HepG2 (cell line): ENCODE measurements at regions not wholly inside any gene's neighbourhood (a gene's known extent, or its start where the extent isn't known, plus 50 kb on each side); places are given as distances from the start of the nearest gene placed in this dataset.

Experiments used
- ATAC-seq: fragments of 200-7000 bp; cut with Tn5 transposase; 3 replicates; pipeline ENCODE4 v1.9.1; 2020; ENCODE audit warnings: mild to moderate bottlenecking, moderate library complexity
- BruUV-seq: library from RNA; stranded (reverse); fragments of 400-500 nt; replicated peaks from 2 replicates; lab custom pipeline; 2021; lab: Mats Ljungman, UMichigan
- CTCF ChIA-PET: fragments of 300-600 bp; formaldehyde crosslinking; extraction: SDS; loops from one replicate; lab custom pipeline; 2021; ENCODE audit warnings: low total read pairs, inconsistent platforms, low intra/inter-chr PET ratio; lab: Yijun Ruan, JAX
- POLR2A ChIA-PET: fragments of 350-600 bp; sonication (Branson Sonifier 250); formaldehyde crosslinking; loops from one replicate; lab custom pipeline; 2020; ENCODE audit warnings: antibody characterized with exemption, inconsistent platforms; lab: Yijun Ruan, JAX
- DNase-seq: peaks from one replicate; pipeline ENCODE4 v3.0.0-alpha.2; 2015; ENCODE audit warnings: low spot score
- FAIRE-seq: peaks from 3 replicates; lab custom pipeline; 2011; peaks lifted over from hg19 to GRCh38; lab: Jason Lieb, UNC
- H2AFZ ChIP-seq: one replicate; pipeline ENCODE4 v1.6.1; 2011; ENCODE audit warnings: low read length, inconsistent platforms
- H3K27ac ChIP-seq: fragments of 300-600 bp; 3 replicates; pipeline ENCODE4 v1.8.0; 2011; ENCODE audit warnings: mixed run types, mild to moderate bottlenecking, mixed read lengths, low read length, inconsistent platforms; ENCODE audit not compliant: insufficient read depth; ENCODE audit errors: extremely low read length
- H3K27me3 ChIP-seq, 2 experiments: fragments of 200-600 bp in 1 of 2; 2 replicates in 1 of 2; 3 replicates in 1 of 2; pipeline versions ENCODE4 v1.6.0 to v1.8.0; 2011; ENCODE audit warnings: low read length in 2 of 2, mild to moderate bottlenecking in 2 of 2, moderate library complexity in 2 of 2, inconsistent platforms in 1 of 2; ENCODE audit not compliant: insufficient read depth in 2 of 2, control insufficient read depth in 1 of 2
- H3K36me3 ChIP-seq, 2 experiments: fragments of 200-600 bp in 1 of 2; replicated peaks in 1 of 2; 2 replicates in 1 of 2; 3 replicates in 1 of 2; pipeline versions ENCODE4 v1.5.1 to v1.8.0; 2011; ENCODE audit warnings: low read length in 2 of 2, inconsistent platforms in 1 of 2; ENCODE audit not compliant: insufficient read depth in 2 of 2, control insufficient read depth in 1 of 2
- H3K4me1 ChIP-seq: 2 replicates; pipeline ENCODE4 v1.5.1; 2012; ENCODE audit warnings: low read length, inconsistent platforms; ENCODE audit not compliant: insufficient read depth
- H3K4me2 ChIP-seq: 2 replicates; pipeline ENCODE4 v1.6.0; 2011; ENCODE audit warnings: low read depth, low read length, inconsistent platforms
- H3K4me3 ChIP-seq, 3 experiments: fragments of 200-600 bp in 1 of 3; sonication (generic), shearing (Covaris generic) in 1 of 3; replicated peaks in 1 of 3; 2 replicates each; pipeline ENCODE4 v1.5.1; 2011 to 2016; ENCODE audit warnings: low read length in 3 of 3, inconsistent platforms in 2 of 3, low read depth in 2 of 3, mild to moderate bottlenecking in 2 of 3, control low read depth in 1 of 3, mixed read lengths in 1 of 3; ENCODE audit not compliant: insufficient read depth in 1 of 3
- H3K79me2 ChIP-seq: one replicate; pipeline ENCODE4 v1.6.1; 2011; ENCODE audit warnings: low read length, inconsistent platforms; ENCODE audit not compliant: insufficient read depth
- H3K9ac ChIP-seq: 2 replicates; pipeline ENCODE4 v1.6.0; 2011; ENCODE audit warnings: mild to moderate bottlenecking, low read depth, low read length, inconsistent platforms; ENCODE audit not compliant: insufficient read depth
- H3K9me3 ChIP-seq: 2 replicates; pipeline ENCODE4 v1.5.1; 2012; ENCODE audit warnings: mild to moderate bottlenecking, low read length
- H4K20me1 ChIP-seq: 2 replicates; pipeline ENCODE4 v1.6.0; 2011; ENCODE audit warnings: inconsistent platforms, mild to moderate bottlenecking, low read length, moderate library complexity; ENCODE audit not compliant: insufficient read depth
- AKAP8 ChIP-seq: sonication (generic); formaldehyde crosslinking; IDR thresholded peaks from 2 replicates; pipeline ENCODE4 v1.5.1; 2020; ENCODE audit warnings: mild to moderate bottlenecking, missing genetic modification reagents
- CTCF ChIP-seq: sonication (generic); formaldehyde crosslinking; IDR thresholded peaks from 2 replicates; pipeline ENCODE4 v1.5.0; 2020; ENCODE audit warnings: mild to moderate bottlenecking, missing genetic modification reagents, moderate library complexity
- GPN1 ChIP-seq: sonication (generic); formaldehyde crosslinking; IDR thresholded peaks from 2 replicates; pipeline ENCODE4 v1.5.1; 2020; ENCODE audit warnings: missing genetic modification reagents, borderline replicate concordance
- ISX ChIP-seq: sonication (generic); formaldehyde crosslinking; conservative IDR thresholded peaks from 2 replicates; pipeline ENCODE4 v1.5.0; 2020; ENCODE audit warnings: missing genetic modification reagents
- NFYB ChIP-seq: sonication (generic); formaldehyde crosslinking; IDR thresholded peaks from 2 replicates; pipeline ENCODE4 v1.4.0; 2020; ENCODE audit warnings: missing genetic modification reagents
- SATB2 ChIP-seq: sonication (generic); formaldehyde crosslinking; IDR thresholded peaks from 2 replicates; pipeline ENCODE4 v1.5.0; 2020; ENCODE audit warnings: missing genetic modification reagents
- TGIF2 ChIP-seq: IDR thresholded peaks from 2 replicates; pipeline ENCODE4 v1.6.1; 2016; ENCODE audit warnings: control low read depth, missing compliant biosample characterization
- ZNF337 ChIP-seq: sonication (generic); formaldehyde crosslinking; IDR thresholded peaks from 2 replicates; pipeline ENCODE4 v1.5.1; 2020; ENCODE audit warnings: missing genetic modification reagents, low read depth, mild to moderate bottlenecking, borderline replicate concordance
- ZNF629 ChIP-seq: sonication (generic); formaldehyde crosslinking; conservative IDR thresholded peaks from 2 replicates; pipeline ENCODE4 v1.5.0; 2020; ENCODE audit warnings: missing genetic modification reagents
- ZNF746 ChIP-seq: sonication (generic); formaldehyde crosslinking; IDR thresholded peaks from 2 replicates; pipeline ENCODE4 v1.8.0; 2022; ENCODE audit warnings: mild to moderate bottlenecking, missing genetic modification reagents
- ZNF773 ChIP-seq: sonication (generic); formaldehyde crosslinking; IDR thresholded peaks from 2 replicates; pipeline ENCODE4 v1.4.0; 2020; ENCODE audit warnings: missing genetic modification reagents, borderline replicate concordance
- ZNF878 ChIP-seq: sonication (generic); formaldehyde crosslinking; IDR thresholded peaks from 2 replicates; pipeline ENCODE4 v1.8.1; 2023; ENCODE audit warnings: mild to moderate bottlenecking, missing genetic modification reagents, moderate library complexity
- WGBS: methylation state at CpG from one replicate; pipeline ENCODE4 v1.1.6; 2017; ENCODE audit warnings: low lambda C conversion rate; 5-methylcytosine and 5-hydroxymethylcytosine counted together
- in situ Hi-C: cut with HindIII; loops from 2 replicates; pipeline ENCODE4 v1.10.0; 2017; ENCODE audit warnings: low pct_unique_long_range_greater_than_20kb; ENCODE audit not compliant: extremely low pct_ligation_motif_present
- intact Hi-C: fragments of 100-400 bp; cut with micrococcal nuclease; formaldehyde crosslinking; loops from one replicate; pipeline ENCODE4 v1.10.0; 2022; ENCODE audit not compliant: unreplicated experiment
- TF ChIP-seq, protein P1 (sequence below): sonication (generic); formaldehyde crosslinking; IDR thresholded peaks from 2 replicates; pipeline ENCODE4 v1.5.0; 2020; ENCODE audit warnings: missing genetic modification reagents
- TF ChIP-seq, protein P2 (sequence below), 2 experiments: sonication (generic) in 1 of 2; formaldehyde crosslinking in 1 of 2; IDR thresholded peaks; 2 replicates each; pipeline versions ENCODE4 v1.5.1 to v1.6.1; 2011 to 2020; ENCODE audit warnings: borderline replicate concordance in 1 of 2, low read depth in 1 of 2, low read length in 1 of 2, mild to moderate bottlenecking in 1 of 2, missing genetic modification reagents in 1 of 2, moderate library complexity in 1 of 2
- TF ChIP-seq, protein P3 (sequence below): IDR thresholded peaks from 2 replicates; pipeline ENCODE4 v1.6.1; 2016; ENCODE audit warnings: low read depth, control low read depth
- TF ChIP-seq, protein P4 (sequence below): sonication (generic); formaldehyde crosslinking; IDR thresholded peaks from 2 replicates; pipeline ENCODE4 v1.4.0; 2020; ENCODE audit warnings: mild to moderate bottlenecking, missing genetic modification reagents

GRCh38 chr10:3656214-3656613 lies 128.8 kb downstream of the KLF6 start (continued):
- TF ChIP-seq, protein P1, sequence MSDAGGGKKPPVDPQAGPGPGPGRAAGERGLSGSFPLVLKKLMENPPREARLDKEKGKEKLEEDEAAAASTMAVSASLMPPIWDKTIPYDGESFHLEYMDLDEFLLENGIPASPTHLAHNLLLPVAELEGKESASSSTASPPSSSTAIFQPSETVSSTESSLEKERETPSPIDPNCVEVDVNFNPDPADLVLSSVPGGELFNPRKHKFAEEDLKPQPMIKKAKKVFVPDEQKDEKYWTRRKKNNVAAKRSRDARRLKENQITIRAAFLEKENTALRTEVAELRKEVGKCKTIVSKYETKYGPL (CRISPR knock-in tag), result no peak
- TF ChIP-seq, protein P2, sequence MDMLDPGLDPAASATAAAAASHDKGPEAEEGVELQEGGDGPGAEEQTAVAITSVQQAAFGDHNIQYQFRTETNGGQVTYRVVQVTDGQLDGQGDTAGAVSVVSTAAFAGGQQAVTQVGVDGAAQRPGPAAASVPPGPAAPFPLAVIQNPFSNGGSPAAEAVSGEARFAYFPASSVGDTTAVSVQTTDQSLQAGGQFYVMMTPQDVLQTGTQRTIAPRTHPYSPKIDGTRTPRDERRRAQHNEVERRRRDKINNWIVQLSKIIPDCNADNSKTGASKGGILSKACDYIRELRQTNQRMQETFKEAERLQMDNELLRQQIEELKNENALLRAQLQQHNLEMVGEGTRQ (IDR thresholded peaks at IDR 0.05; ENCODE audit: low read depth, low read length), result no peak
- TF ChIP-seq, protein P2 (CRISPR knock-in tag; IDR thresholded peaks at IDR 0.05; ENCODE audit: borderline replicate concordance), result no peak
- TF ChIP-seq ZNF773 (CRISPR knock-in tag) (no peak), AKAP8 (no peak), GPN1 (CRISPR knock-in tag) (no peak)

DNA sequence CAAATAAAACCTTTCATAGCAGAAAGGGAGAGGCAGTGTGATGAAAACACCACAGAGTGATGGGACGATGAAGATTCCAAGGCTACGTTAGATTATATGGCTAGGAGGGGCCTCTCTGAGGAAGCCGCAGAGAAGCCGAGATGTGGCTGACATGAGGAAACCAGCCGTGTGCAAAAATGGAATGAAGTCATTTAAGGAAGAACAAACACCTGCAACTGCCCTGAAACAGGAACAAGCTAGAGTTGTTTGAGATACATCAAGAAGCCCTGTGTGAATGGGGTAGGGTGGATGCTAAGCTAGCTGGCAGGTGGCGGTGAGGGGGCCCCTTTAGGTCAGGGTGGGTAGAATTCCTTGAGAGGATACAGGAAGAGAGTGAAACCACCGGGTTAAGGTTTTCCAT lies 129.5 kb downstream of the KLF6 start:
- intact Hi-C loops, result no loop called here
- Histone ChIP-seq H4K20me1 (no peaks in the 10 kb centered on the region), H3K79me2 (no peaks in the 10 kb centered on the region), H3K27ac (no peak overlapping the region), H3K9ac (no peak overlapping the region), H3K4me2 (no peak overlapping the region), H3K4me1 (peaks cover 6% of the 10 kb centered on the region; the same call in 1 of the 2 replicates), H2AFZ (no peak overlapping the region), H3K9me3 (no peaks in the 10 kb centered on the region), H3K36me3 (no peaks in the 10 kb centered on the region), H3K27me3 (peaks cover 0 to 28% of the 10 kb centered on the region in 2 experiments; a peak in 3 of 5 replicates), H3K4me3 (no peak overlapping the region)
- in situ Hi-C loops, result no loop called here
- 36% methylated on average over 7 of the region's 7 CpGs for WGBS
- no peak for FAIRE-seq
- no peak for ATAC-seq
- POLR2A ChIA-PET, result no interaction called here
- CTCF ChIA-PET, result no interaction called here
- DNase-seq, result no peak
- BruUV-seq, result no TSS peak
- TF ChIP-seq ZNF746 (CRISPR knock-in tag) (no peak), CTCF (no peak), ISX (no peak), ZNF629 (CRISPR knock-in tag) (no peak), SATB2 (CRISPR knock-in tag) (no peak), ZNF878 (CRISPR knock-in tag) (no peak), NFYB (CRISPR knock-in tag) (no peak), TGIF2 (no peak), ZNF337 (CRISPR knock-in tag) (no peak)
- TF ChIP-seq, protein P3, sequence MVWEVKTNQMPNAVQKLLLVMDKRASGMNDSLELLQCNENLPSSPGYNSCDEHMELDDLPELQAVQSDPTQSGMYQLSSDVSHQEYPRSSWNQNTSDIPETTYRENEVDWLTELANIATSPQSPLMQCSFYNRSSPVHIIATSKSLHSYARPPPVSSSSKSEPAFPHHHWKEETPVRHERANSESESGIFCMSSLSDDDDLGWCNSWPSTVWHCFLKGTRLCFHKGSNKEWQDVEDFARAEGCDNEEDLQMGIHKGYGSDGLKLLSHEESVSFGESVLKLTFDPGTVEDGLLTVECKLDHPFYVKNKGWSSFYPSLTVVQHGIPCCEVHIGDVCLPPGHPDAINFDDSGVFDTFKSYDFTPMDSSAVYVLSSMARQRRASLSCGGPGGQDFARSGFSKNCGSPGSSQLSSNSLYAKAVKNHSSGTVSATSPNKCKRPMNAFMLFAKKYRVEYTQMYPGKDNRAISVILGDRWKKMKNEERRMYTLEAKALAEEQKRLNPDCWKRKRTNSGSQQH (CRISPR knock-in tag), result no peak
- TF ChIP-seq, protein P4, sequence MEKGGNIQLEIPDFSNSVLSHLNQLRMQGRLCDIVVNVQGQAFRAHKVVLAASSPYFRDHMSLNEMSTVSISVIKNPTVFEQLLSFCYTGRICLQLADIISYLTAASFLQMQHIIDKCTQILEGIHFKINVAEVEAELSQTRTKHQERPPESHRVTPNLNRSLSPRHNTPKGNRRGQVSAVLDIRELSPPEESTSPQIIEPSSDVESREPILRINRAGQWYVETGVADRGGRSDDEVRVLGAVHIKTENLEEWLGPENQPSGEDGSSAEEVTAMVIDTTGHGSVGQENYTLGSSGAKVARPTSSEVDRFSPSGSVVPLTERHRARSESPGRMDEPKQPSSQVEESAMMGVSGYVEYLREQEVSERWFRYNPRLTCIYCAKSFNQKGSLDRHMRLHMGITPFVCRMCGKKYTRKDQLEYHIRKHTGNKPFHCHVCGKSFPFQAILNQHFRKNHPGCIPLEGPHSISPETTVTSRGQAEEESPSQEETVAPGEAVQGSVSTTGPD (CRISPR knock-in tag), result no peak
